IgD-negative memory B cell (primary cell): ENCODE measurements at regions not wholly inside any gene's neighbourhood (a gene's known extent, or its start where the extent isn't known, plus 50 kb on each side); places are given as distances from the start of the nearest gene placed in this dataset.

Experiments used
- H3K27ac Mint-ChIP-seq, 3 donors: one replicate each; pipeline ENCODE4 v1.8.0; 2020 to 2022; ENCODE audit warnings: mild to moderate bottlenecking in 3 of 3, mixed read lengths in 3 of 3, moderate library complexity in 1 of 3
- H3K27me3 Mint-ChIP-seq: one replicate; pipeline ENCODE4 v1.8.0; 2021; ENCODE audit warnings: mixed read lengths
- H3K36me3 Mint-ChIP-seq: one replicate; pipeline ENCODE4 v1.8.0; 2020; ENCODE audit warnings: mild to moderate bottlenecking, mixed read lengths
- H3K4me1 Mint-ChIP-seq, 3 donors: one replicate each; pipeline ENCODE4 v1.8.0; 2020 to 2022; ENCODE audit warnings: mixed read lengths in 3 of 3, mild to moderate bottlenecking in 1 of 3
- H3K4me3 Mint-ChIP-seq, 4 donors: one replicate each; pipeline ENCODE4 v1.8.0; 2020 to 2022; ENCODE audit warnings: mild to moderate bottlenecking in 4 of 4, mixed read lengths in 4 of 4, moderate library complexity in 3 of 4
- H3K9me3 Mint-ChIP-seq, 3 donors: one replicate each; pipeline ENCODE4 v1.8.0; 2020 to 2021; ENCODE audit warnings: mixed read lengths in 3 of 3, mild to moderate bottlenecking in 1 of 3

DNA sequence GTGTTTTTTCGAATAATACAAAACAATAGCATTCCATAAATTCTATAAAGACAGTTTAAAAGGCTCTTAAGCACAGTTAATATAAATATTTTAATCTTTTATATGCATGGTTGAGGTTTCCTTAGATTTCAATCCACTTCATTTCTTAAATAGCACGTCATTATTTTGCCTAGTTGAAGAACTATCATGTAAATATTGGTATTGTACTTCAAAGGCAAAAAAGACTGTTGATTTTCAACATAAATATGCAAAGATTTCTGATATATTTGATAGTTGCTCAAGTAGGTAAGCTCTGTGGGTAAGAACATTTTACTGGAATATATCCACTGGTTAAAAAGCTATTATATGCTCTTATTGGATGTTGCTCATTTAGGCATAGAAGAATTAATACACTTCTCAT lies 458.6 kb downstream of the NR2F1-AS1 start:
- Mint-ChIP-seq H3K27me3 (no peaks in the 10 kb centered on the region), H3K9me3 (peaks cover 0 to 5% (median 4%) of the 10 kb centered on the region in 3 donors), H3K36me3 (no peaks in the 10 kb centered on the region), H3K27ac (no peak overlapping the region), H3K4me1 (no peaks in the 10 kb centered on the region), H3K4me3 (no peak overlapping the region)

DNA sequence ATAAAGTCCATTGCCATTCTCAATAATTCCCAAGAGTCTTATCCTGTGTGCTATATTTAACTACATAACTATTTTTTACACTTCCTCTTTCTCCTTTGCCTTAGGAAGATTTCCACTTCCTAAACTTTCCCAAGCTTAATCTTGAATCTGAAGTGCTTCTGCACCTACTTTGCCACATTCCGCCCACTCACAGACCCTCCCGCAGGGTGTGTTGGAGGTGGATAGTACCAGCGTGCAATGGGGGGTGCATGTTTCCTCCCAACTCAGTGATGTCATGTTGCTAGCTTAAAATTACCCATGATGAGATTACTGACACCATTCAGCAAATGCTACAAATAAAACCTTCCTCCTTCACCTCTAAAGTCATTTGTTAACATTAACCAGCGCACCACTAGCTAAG lies 460.2 kb downstream of the NR2F1-AS1 start:
- Mint-ChIP-seq H3K9me3 (peaks cover 0 to 5% (median 4%) of the 10 kb centered on the region in 3 donors), H3K4me1 (no peaks in the 10 kb centered on the region), H3K36me3 (no peaks in the 10 kb centered on the region), H3K4me3 (no peak overlapping the region), H3K27me3 (no peaks in the 10 kb centered on the region), H3K27ac (no peak overlapping the region)

DNA sequence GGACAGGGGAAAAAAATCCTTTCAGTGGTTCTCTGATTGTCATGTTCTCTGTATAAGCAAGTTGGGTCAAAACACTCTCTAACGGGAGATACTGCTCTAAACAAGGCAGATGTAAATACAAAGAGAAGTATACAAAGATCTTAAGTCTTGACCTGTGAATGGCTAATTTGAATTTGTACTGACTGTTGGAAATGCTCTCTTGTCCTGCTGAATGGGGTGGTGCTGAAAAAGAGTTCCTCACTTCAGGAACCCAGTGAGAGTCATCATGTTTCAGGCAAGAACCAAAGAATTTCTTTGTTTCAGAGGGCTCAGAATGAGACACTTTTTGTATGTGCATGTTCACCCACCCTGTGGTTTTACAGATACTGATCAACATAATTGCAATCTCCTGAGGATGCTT lies 461.0 kb downstream of the NR2F1-AS1 start:
- Mint-ChIP-seq H3K27me3 (no peaks in the 10 kb centered on the region), H3K9me3 (peaks cover 0 to 5% (median 4%) of the 10 kb centered on the region in 3 donors), H3K27ac (no peak overlapping the region), H3K36me3 (no peaks in the 10 kb centered on the region), H3K4me1 (no peaks in the 10 kb centered on the region), H3K4me3 (no peak overlapping the region)

DNA sequence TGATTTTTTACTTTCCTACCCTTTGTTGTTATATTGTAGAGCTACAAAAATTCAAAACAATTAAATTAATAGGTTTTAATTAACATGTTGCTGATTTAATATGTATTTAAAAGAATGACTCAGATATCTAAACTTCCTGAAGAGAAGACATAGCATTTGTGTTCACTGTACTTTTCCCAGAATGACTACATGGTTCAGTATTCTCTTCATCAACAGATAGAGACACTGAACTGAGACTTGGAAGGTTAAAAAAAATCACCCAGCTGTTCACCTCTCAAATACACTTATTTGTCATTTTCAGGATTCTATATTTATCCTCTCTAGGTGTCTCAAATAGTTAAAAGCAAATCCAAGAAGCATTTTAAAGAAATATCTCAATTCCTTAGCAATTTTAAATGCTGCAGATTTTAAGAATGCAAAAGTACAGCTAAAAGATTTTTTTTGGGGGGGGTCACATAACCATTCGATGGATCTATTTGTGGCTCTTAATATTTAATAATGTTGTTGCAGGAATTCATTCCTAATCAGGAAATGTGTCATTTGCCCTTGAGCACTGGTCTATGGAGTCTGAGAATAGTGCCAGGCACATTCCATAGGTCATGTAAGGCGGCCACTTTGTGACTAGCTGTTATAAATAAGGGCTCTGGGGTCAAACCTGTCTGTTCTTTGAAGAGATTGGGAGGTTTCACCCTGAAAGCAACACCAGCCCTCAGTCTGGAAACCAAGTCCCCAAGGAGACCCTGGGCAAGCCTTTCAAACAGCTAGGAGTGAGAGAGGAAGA lies 463.1 kb downstream of the NR2F1-AS1 start:
- Mint-ChIP-seq H3K4me1 (no peaks in the 10 kb centered on the region), H3K36me3 (no peaks in the 10 kb centered on the region), H3K9me3 (peaks cover 0 to 4% (median 0%) of the 10 kb centered on the region in 3 donors), H3K27ac (no peak overlapping the region), H3K4me3 (no peak overlapping the region), H3K27me3 (no peaks in the 10 kb centered on the region)

DNA sequence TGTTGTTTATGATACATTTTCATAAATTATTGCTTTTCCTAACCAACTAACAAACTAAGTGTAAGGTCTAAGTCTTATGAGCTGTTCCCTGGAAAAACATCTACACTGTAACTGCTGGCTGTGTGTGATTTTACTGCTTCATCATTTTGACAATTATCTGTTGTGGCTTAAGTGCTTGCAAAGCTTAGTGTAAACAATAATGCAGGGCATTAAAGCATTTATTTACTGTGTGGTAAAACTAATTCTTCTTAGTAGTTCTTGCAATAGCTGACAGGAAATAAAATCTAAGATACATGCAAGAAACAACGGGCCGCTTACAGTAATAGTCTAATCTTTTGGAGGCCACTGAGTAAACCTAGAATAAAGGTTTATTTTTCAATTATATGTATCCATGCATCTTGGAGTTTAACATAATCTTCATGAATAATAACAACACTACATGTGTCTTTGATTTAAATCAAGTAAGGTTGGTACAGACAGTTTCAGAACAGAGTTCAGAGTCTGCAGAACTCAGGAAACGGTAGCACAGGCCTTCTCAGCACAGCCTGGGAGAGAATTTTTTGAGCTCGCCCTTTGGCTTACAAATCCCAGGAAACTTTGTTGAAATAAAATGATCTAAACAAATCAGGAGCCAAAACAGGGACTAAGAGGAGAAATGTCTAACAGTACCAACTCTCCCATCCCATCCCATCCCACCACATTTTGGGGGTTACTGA lies 473.1 kb downstream of the NR2F1-AS1 start:
- H3K4me1 Mint-ChIP-seq, result peaks cover 0 to 2% (median 0%) of the 10 kb centered on the region in 3 donors
- no peak overlapping the region for H3K4me3 Mint-ChIP-seq
- H3K36me3 Mint-ChIP-seq, result no peaks in the 10 kb centered on the region
- H3K9me3 Mint-ChIP-seq, result no peaks in the 10 kb centered on the region
- H3K27me3 Mint-ChIP-seq, result no peaks in the 10 kb centered on the region
- no peak overlapping the region for H3K27ac Mint-ChIP-seq

DNA sequence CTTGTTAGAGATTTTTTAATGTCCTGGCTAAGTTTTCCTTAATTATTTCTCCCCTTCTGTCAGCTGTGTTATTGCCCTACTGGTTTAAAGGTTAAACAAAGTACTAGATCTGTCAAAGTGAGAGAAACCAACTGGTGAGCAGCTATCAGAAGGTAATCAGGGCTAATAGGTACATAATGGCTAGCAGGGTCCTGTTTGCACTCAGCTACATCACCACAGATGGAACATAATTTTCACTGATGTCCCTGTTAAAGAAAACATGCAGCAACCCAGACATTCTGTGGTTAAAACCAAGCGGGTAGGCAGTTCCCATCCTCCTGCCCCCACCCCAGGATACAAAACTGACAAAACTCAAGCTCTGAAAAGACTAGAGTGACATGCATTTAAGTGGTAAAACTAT lies 473.9 kb downstream of the NR2F1-AS1 start:
- Mint-ChIP-seq H3K4me1 (peaks cover 0 to 2% (median 0%) of the 10 kb centered on the region in 3 donors), H3K36me3 (no peaks in the 10 kb centered on the region), H3K27me3 (no peaks in the 10 kb centered on the region), H3K9me3 (no peaks in the 10 kb centered on the region), H3K27ac (no peak overlapping the region), H3K4me3 (no peak overlapping the region)

DNA sequence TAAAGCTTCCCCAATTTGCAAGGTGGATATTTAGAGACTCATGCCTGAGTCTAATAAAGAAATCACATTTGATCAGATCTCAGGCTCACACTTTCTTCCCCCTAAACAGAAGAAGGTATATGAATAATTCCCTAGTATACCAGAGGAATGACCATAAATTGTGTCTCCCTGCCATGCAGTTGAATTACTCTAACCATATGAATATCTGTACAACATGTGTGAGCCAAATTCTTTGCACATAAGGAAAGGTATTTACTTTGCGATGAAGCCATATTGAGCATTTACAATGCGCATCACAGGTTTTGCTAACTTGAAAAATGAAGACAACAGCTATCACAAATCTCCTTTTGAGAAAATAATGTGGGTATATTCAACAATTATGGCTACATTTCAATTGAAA lies 479.4 kb downstream of the NR2F1-AS1 start:
- Mint-ChIP-seq H3K36me3 (no peaks in the 10 kb centered on the region), H3K27ac (no peak overlapping the region), H3K4me3 (no peak overlapping the region), H3K4me1 (peaks cover 0 to 2% (median 0%) of the 10 kb centered on the region in 3 donors), H3K9me3 (peaks cover 0 to 8% (median 2%) of the 10 kb centered on the region in 3 donors), H3K27me3 (no peaks in the 10 kb centered on the region)

DNA sequence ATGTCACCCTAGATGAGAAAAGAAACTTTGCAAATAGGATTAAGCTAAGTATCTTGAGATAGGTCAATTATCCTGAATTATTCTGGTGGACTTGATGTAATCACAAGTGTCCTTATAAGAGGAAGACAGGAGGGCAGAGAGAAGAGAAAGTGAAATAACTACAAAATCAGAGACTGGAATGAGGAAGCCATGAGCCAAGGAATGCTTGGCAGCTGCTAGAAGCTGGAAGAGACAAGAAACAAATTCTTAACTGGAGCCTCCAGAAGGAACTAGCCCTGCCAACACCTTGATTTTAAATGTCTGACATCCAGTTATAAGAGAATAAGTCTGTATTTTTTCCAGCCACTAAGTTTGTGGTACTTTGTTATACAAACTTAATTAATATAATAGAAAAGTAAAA lies 480.0 kb downstream of the NR2F1-AS1 start:
- peaks cover 0 to 2% (median 0%) of the 10 kb centered on the region in 3 donors for H3K4me1 Mint-ChIP-seq
- H3K36me3 Mint-ChIP-seq, result no peaks in the 10 kb centered on the region
- H3K27ac Mint-ChIP-seq, result no peak overlapping the region
- no peak overlapping the region for H3K4me3 Mint-ChIP-seq
- H3K27me3 Mint-ChIP-seq, result no peaks in the 10 kb centered on the region
- H3K9me3 Mint-ChIP-seq, result peaks cover 0 to 8% (median 2%) of the 10 kb centered on the region in 3 donors

DNA sequence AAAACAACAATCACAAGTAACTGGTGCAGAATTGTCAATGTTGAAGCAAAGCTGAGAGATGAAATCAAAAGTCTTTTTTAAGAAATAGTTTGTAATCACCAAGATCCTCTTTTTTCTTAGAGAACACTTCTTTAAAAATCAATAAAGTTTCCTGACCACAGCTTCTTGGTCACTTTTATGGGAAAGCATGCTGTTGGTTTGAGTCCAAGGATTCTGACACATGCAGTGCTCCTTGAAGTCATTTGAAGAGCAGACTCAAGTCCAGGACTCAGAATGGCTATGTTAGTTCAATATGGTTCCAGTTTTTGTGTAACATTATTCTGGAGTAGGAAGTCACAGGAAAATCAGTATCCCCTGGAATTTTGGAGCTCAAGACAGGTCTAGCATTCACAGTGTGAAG lies 480.6 kb downstream of the NR2F1-AS1 start:
- H3K4me3 Mint-ChIP-seq, result no peak overlapping the region
- H3K27me3 Mint-ChIP-seq, result no peaks in the 10 kb centered on the region
- peaks cover 0 to 8% (median 2%) of the 10 kb centered on the region in 3 donors for H3K9me3 Mint-ChIP-seq
- no peaks in the 10 kb centered on the region for H3K36me3 Mint-ChIP-seq
- no peak overlapping the region for H3K27ac Mint-ChIP-seq
- H3K4me1 Mint-ChIP-seq, result peaks cover 0 to 2% (median 0%) of the 10 kb centered on the region in 3 donors

DNA sequence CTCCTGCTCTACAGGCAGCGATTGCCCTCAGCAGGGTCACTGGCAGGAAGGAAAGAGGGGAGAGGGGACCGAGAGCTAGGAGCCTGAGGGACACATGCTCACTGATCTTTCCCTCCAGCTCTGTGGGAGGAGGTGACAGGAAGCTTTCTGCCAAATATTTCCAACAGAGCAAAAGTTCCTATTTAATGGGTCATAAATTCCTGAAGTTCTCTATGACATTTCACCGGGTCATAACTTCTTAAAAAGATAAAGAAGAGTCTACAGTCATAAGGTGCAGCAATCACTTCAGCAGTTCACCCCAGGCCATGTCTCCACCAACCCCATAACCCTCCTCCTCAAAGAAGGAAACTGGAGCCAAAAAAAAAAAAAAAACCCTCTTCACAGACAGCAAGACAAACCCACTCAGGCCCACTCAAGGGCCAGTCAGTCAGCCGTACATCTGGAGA lies 481.1 kb downstream of the NR2F1-AS1 start:
- H3K9me3 Mint-ChIP-seq, result peaks cover 0 to 8% (median 2%) of the 10 kb centered on the region in 3 donors
- H3K4me3 Mint-ChIP-seq, result no peak overlapping the region
- no peaks in the 10 kb centered on the region for H3K36me3 Mint-ChIP-seq
- H3K27ac Mint-ChIP-seq, result no peak overlapping the region
- no peaks in the 10 kb centered on the region for H3K27me3 Mint-ChIP-seq
- peaks cover 0 to 2% (median 0%) of the 10 kb centered on the region in 3 donors for H3K4me1 Mint-ChIP-seq

DNA sequence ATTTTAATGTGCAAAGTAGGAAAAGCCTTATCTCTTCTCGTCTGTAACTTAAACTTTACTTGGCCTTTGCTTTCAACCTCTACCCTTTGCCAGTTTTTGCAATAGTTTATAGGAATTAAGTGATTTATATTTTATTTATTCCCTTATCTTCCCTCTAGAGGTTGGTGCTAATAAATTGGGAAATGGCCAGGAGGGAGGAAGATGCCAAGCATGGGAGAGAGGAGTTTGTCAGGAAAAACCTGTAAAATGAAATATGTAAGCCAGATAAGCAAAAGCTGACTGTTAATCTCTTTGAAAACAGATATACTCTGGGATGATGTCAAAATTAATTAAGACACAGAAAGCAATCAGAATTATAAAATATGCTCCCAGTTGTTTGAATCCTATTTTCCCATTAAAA lies 484.5 kb downstream of the NR2F1-AS1 start:
- H3K4me3 Mint-ChIP-seq, result no peak overlapping the region
- peaks cover 2 to 8% (median 4%) of the 10 kb centered on the region in 3 donors for H3K9me3 Mint-ChIP-seq
- H3K36me3 Mint-ChIP-seq, result peaks cover 2% of the 10 kb centered on the region
- no peak overlapping the region for H3K27ac Mint-ChIP-seq
- no peaks in the 10 kb centered on the region for H3K27me3 Mint-ChIP-seq
- H3K4me1 Mint-ChIP-seq, result no peaks in the 10 kb centered on the region

DNA sequence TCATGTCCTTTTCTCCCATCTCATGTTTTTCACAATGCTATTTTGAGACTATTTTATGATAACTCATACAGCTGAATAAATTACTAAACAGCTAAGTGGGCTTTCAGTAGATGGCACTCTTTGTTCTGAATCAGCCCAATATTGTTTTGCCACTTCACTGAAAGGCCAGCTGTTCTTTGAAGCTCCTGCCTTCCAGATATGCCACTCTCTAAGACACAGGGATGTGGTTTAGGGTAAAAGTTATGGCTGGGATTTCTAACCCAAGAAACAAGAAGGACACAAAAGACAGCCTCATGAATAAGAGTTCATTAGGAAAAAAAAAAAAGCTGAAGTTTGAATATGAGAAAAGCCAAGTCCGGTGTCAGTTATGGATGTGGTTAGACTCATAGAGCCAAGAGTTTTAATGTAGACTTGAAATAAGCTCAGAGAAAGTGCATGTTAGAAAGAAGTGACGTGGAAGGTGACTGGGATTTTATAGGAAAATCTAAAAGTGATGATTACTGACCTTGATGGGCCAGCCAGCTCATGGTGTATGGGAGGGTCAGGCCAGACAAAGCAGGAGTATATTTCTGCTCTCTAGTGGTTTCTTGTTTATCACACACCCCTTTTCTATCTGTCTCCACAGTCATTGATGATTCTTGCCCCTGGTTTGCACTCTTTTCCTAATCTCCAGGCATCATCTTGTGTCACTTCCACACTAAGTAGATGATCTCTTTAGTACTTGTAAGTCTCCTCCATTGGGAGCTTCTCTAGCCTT lies 488.5 kb downstream of the NR2F1-AS1 start:
- Mint-ChIP-seq H3K4me1 (no peaks in the 10 kb centered on the region), H3K36me3 (peaks cover 2% of the 10 kb centered on the region), H3K27ac (peak overlapping the region in 1 of 3 donors; percentile 37), H3K27me3 (no peaks in the 10 kb centered on the region), H3K9me3 (peaks cover 2 to 4% (median 4%) of the 10 kb centered on the region in 3 donors), H3K4me3 (no peak overlapping the region)

DNA sequence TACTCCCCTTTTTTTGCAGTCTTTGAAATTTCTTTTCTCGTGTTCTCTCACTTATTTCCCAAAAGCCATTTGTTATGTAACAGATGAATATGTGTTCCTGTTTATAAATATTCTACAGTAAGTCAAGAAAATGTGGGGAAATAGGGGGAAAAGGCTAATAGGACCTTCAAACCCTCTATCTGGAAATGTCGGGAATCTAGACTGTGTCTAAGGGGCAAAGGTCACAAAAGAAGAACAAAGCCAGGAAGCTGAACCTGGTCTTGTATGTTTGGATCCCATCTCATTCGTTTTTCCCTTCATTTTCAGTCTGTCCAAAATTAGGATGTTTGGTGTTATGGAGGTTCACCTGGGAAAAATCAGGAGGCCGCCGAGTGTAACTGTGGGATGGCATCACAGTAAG lies 490.3 kb downstream of the NR2F1-AS1 start:
- H3K36me3 Mint-ChIP-seq, result peaks cover 2% of the 10 kb centered on the region
- H3K9me3 Mint-ChIP-seq, result peaks cover 2 to 4% (median 4%) of the 10 kb centered on the region in 3 donors
- H3K27ac Mint-ChIP-seq, result no peak overlapping the region
- no peaks in the 10 kb centered on the region for H3K4me1 Mint-ChIP-seq
- H3K27me3 Mint-ChIP-seq, result no peaks in the 10 kb centered on the region
- H3K4me3 Mint-ChIP-seq, result no peak overlapping the region

DNA sequence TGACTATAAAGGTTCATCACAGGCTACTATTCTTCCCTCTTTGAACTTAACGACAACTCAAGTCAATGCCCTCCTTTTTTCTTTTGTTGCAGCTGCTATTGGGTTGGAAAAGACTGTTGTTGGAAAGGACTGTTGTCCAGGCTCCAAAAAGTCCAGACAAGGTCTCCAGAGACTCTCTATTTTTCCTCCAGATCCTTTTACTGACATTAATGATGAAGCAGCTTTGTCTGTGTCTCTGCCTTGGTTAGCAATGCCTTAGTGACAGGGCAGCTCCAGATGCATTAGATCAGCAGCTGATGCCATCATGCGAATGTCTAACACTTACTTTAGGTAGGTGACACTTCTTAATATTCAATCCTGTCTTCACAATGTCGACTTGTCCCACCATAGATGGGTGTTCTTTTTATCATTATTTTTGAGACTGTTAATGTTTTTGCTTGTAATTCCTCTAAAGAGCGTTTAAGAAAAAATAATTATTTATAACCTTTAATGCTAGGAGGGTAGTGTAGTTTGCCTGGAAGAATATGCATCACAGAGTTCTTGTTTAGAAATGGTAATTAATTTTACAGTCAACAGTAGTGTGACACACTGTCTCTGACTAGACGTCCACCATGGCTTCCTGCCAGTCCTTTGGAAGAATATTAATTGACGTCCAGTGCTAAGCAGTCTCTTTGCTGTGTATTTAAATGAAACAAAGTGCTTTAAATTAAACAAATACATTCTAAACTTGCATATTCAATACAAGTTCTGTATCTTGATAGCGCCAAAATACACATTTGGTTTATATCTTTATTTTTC lies 492.2 kb downstream of the NR2F1-AS1 start:
- Mint-ChIP-seq H3K9me3 (peaks cover 0 to 4% (median 3%) of the 10 kb centered on the region in 3 donors), H3K27ac (no peak overlapping the region), H3K4me1 (no peaks in the 10 kb centered on the region), H3K27me3 (no peaks in the 10 kb centered on the region), H3K36me3 (no peaks in the 10 kb centered on the region), H3K4me3 (no peak overlapping the region)
